Stimulated activated naive CD8-positive, alpha-beta T cell treated with anti-CD3 and anti-CD28 coated beads, Interleukin-15, amount 100 ng/mL, for 72 hours (primary cell): ENCODE measurements at regions not wholly inside any gene's neighbourhood (a gene's known extent, or its start where the extent isn't known, plus 50 kb on each side); places are given as distances from the start of the nearest gene placed in this dataset.

Experiments
- ATAC-seq: fragments of 150-1000 bp; cut with Tn5 transposase; 2 replicates; pipeline ENCODE4 v1.10.0; 2021; ENCODE audit warnings: mild to moderate bottlenecking, moderate library complexity
- DNase-seq, 2 donors: peaks; one replicate each; pipeline ENCODE4 v3.0.0; 2021 to 2022
- H3K27ac Mint-ChIP-seq, 2 donors: one replicate each; pipeline ENCODE4 v1.8.0; 2022; ENCODE audit warnings: mild to moderate bottlenecking in 2 of 2, mixed read lengths in 2 of 2, moderate library complexity in 2 of 2
- H3K27me3 Mint-ChIP-seq: one replicate; pipeline ENCODE4 v1.8.0; 2022; ENCODE audit warnings: mixed read lengths
- H3K4me1 Mint-ChIP-seq: one replicate; pipeline ENCODE4 v1.8.0; 2022; ENCODE audit warnings: mild to moderate bottlenecking, mixed read lengths
- H3K4me3 Mint-ChIP-seq, 2 donors: one replicate each; pipeline ENCODE4 v1.8.0; 2022; ENCODE audit warnings: mild to moderate bottlenecking in 2 of 2, mixed read lengths in 2 of 2, moderate library complexity in 1 of 2
- H3K9me3 Mint-ChIP-seq, 2 donors: one replicate each; pipeline ENCODE4 v1.8.0; 2022; ENCODE audit warnings: mixed read lengths in 2 of 2

GRCh38 chr3:182185313-182185712 lies 473.6 kb downstream of the SOX2 start:
- H3K27me3 Mint-ChIP-seq: no peaks in the 10 kb centered on the region
- H3K9me3 Mint-ChIP-seq: peaks cover 6 to 10% of the 10 kb centered on the region in 2 donors
- DNase-seq: no peak
- no peak overlapping the region for H3K27ac Mint-ChIP-seq
- no peaks in the 10 kb centered on the region for H3K4me1 Mint-ChIP-seq
- H3K4me3 Mint-ChIP-seq: no peak overlapping the region
- ATAC-seq: no peak

- H3K4me1 Mint-ChIP-seq: no peaks in the 10 kb centered on the region
- ATAC-seq: no peak
- no peaks in the 10 kb centered on the region for H3K27me3 Mint-ChIP-seq
These were observed 478.3 kb downstream of the SOX2 start for GRCh38 chr3:182190056-182190455.

GRCh38 chr3:182198345-182198744 lies 486.6 kb downstream of the SOX2 start:
- no peak overlapping the region for H3K4me3 Mint-ChIP-seq
- DNase-seq: no peak

More at GRCh38 chr3:182190056-182190455, 478.3 kb downstream of the SOX2 start:
- no peak for DNase-seq
- peaks cover 0 to 6% of the 10 kb centered on the region in 2 donors for H3K9me3 Mint-ChIP-seq
- no peak overlapping the region for H3K4me3 Mint-ChIP-seq
- H3K27ac Mint-ChIP-seq: no peak overlapping the region

GRCh38 chr3:182201456-182202168 lies 489.9 kb downstream of the SOX2 start:
- no peak for ATAC-seq
- no peak for DNase-seq
- Mint-ChIP-seq H3K27ac (no peak overlapping the region), H3K4me1 (no peaks in the 10 kb centered on the region), H3K4me3 (no peak overlapping the region), H3K9me3 (peaks cover 0 to 19% of the 10 kb centered on the region in 2 donors), H3K27me3 (no peaks in the 10 kb centered on the region)

More at GRCh38 chr3:182198345-182198744, 486.6 kb downstream of the SOX2 start:
- Mint-ChIP-seq H3K27ac (no peak overlapping the region), H3K4me1 (no peaks in the 10 kb centered on the region), H3K9me3 (no peaks in the 10 kb centered on the region), H3K27me3 (no peaks in the 10 kb centered on the region)
- ATAC-seq: no peak

GRCh38 chr3:182212479-182213076 lies 500.9 kb downstream of the SOX2 start:
- Mint-ChIP-seq H3K9me3 (peaks cover 0 to 4% of the 10 kb centered on the region in 2 donors), H3K27me3 (no peaks in the 10 kb centered on the region), H3K4me1 (no peaks in the 10 kb centered on the region), H3K4me3 (no peak overlapping the region), H3K27ac (no peak overlapping the region)
- no peak for ATAC-seq
- no peak for DNase-seq

- no peak for ATAC-seq
- Mint-ChIP-seq H3K27ac (no peak overlapping the region), H3K4me1 (no peaks in the 10 kb centered on the region), H3K4me3 (no peak overlapping the region), H3K27me3 (no peaks in the 10 kb centered on the region), H3K9me3 (peaks cover 0 to 4% of the 10 kb centered on the region in 2 donors)
- no peak for DNase-seq
These were observed 502.7 kb downstream of the SOX2 start for GRCh38 chr3:182214416-182214815.

- DNase-seq (no peak), ATAC-seq (no peak)
- Mint-ChIP-seq H3K9me3 (peaks cover 0 to 4% of the 10 kb centered on the region in 2 donors), H3K27me3 (no peaks in the 10 kb centered on the region), H3K4me3 (no peak overlapping the region), H3K27ac (no peak overlapping the region), H3K4me1 (no peaks in the 10 kb centered on the region)
These were observed 504.2 kb downstream of the SOX2 start for GRCh38 chr3:182215881-182216280.

- ATAC-seq (no peak), DNase-seq (no peak)
- Mint-ChIP-seq H3K4me1 (no peaks in the 10 kb centered on the region), H3K27me3 (no peaks in the 10 kb centered on the region), H3K27ac (no peak overlapping the region), H3K9me3 (peaks cover 0 to 4% of the 10 kb centered on the region in 2 donors), H3K4me3 (no peak overlapping the region)
These were observed 504.7 kb downstream of the SOX2 start for GRCh38 chr3:182216311-182216970.

GRCh38 chr3:182220013-182220412 lies 508.3 kb downstream of the SOX2 start:
- DNase-seq: no peak
- H3K4me1 Mint-ChIP-seq: no peaks in the 10 kb centered on the region
- H3K27ac Mint-ChIP-seq: no peak overlapping the region
- H3K27me3 Mint-ChIP-seq: peaks cover 4% of the 10 kb centered on the region
- ATAC-seq: no peak
- peaks cover 0 to 11% of the 10 kb centered on the region in 2 donors for H3K9me3 Mint-ChIP-seq
- H3K4me3 Mint-ChIP-seq: no peak overlapping the region

GRCh38 chr3:182220471-182220870 lies 508.7 kb downstream of the SOX2 start:
- Mint-ChIP-seq H3K4me1 (no peaks in the 10 kb centered on the region), H3K27me3 (peaks cover 7% of the 10 kb centered on the region), H3K27ac (no peak overlapping the region), H3K4me3 (no peak overlapping the region), H3K9me3 (peaks cover 0 to 16% of the 10 kb centered on the region in 2 donors)
- no peak for ATAC-seq
- DNase-seq: no peak

GRCh38 chr3:182226995-182227394 lies 515.3 kb downstream of the SOX2 start:
- Mint-ChIP-seq H3K9me3 (peaks cover 0 to 17% of the 10 kb centered on the region in 2 donors), H3K4me1 (no peaks in the 10 kb centered on the region), H3K27me3 (peaks cover 7% of the 10 kb centered on the region), H3K4me3 (no peak overlapping the region), H3K27ac (no peak overlapping the region)
- no peak for ATAC-seq
- no peak for DNase-seq

GRCh38 chr3:182233405-182233804 lies 521.7 kb downstream of the SOX2 start:
- no peaks in the 10 kb centered on the region for H3K27me3 Mint-ChIP-seq
- no peaks in the 10 kb centered on the region for H3K9me3 Mint-ChIP-seq
- H3K4me3 Mint-ChIP-seq: no peak overlapping the region
- DNase-seq: no peak
- ATAC-seq: no peak
- no peak overlapping the region for H3K27ac Mint-ChIP-seq
- H3K4me1 Mint-ChIP-seq: no peaks in the 10 kb centered on the region

GRCh38 chr3:182233957-182234356 lies 522.2 kb downstream of the SOX2 start:
- Mint-ChIP-seq H3K9me3 (no peaks in the 10 kb centered on the region), H3K4me1 (no peaks in the 10 kb centered on the region), H3K27ac (no peak overlapping the region), H3K27me3 (no peaks in the 10 kb centered on the region), H3K4me3 (no peak overlapping the region)
- ATAC-seq: no peak
- DNase-seq: no peak

GRCh38 chr3:182234881-182235280 lies 523.2 kb downstream of the SOX2 start:
- Mint-ChIP-seq H3K27me3 (no peaks in the 10 kb centered on the region), H3K9me3 (no peaks in the 10 kb centered on the region), H3K4me1 (no peaks in the 10 kb centered on the region), H3K4me3 (no peak overlapping the region), H3K27ac (no peak overlapping the region)
- ATAC-seq (no peak), DNase-seq (no peak)

GRCh38 chr3:182235504-182235903 lies 523.8 kb downstream of the SOX2 start:
- H3K4me1 Mint-ChIP-seq: no peaks in the 10 kb centered on the region
- H3K9me3 Mint-ChIP-seq: no peaks in the 10 kb centered on the region
- ATAC-seq (no peak), DNase-seq (no peak)
- no peak overlapping the region for H3K4me3 Mint-ChIP-seq
- H3K27ac Mint-ChIP-seq: no peak overlapping the region
- H3K27me3 Mint-ChIP-seq: no peaks in the 10 kb centered on the region

- DNase-seq: no peak
- H3K27me3 Mint-ChIP-seq: no peaks in the 10 kb centered on the region
- H3K4me1 Mint-ChIP-seq: no peaks in the 10 kb centered on the region
These were observed 526.4 kb downstream of the SOX2 start for GRCh38 chr3:182238126-182238525.

More at GRCh38 chr3:182238126-182238525, 526.4 kb downstream of the SOX2 start:
- no peak overlapping the region for H3K27ac Mint-ChIP-seq
- H3K4me3 Mint-ChIP-seq: no peak overlapping the region
- no peak for ATAC-seq
- H3K9me3 Mint-ChIP-seq: no peaks in the 10 kb centered on the region
